AG04449 (cell line): ENCODE measurements at regions not wholly inside any gene's neighbourhood (a gene's known extent, or its start where the extent isn't known, plus 50 kb on each side); places are given as distances from the start of the nearest gene placed in this dataset.

Experiments
- CTCF ChIA-PET: fragments of 350-600 bp; formaldehyde crosslinking; extraction: SDS; loops from one replicate; lab custom pipeline; 2021; ENCODE audit warnings: antibody characterized with exemption; lab: Yijun Ruan, JAX
- POLR2A ChIA-PET: fragments of 400-600, 350-600 bp; formaldehyde crosslinking; extraction: SDS; loops from one replicate; lab custom pipeline; 2020; ENCODE audit warnings: antibody characterized with exemption, inconsistent platforms; lab: Yijun Ruan, JAX
- DNase-seq: peaks from one replicate; pipeline ENCODE4 v3.0.0-alpha.2; 2010; ENCODE audit warnings: low read depth, low spot score
- H3K4me3 ChIP-seq: 2 replicates; pipeline ENCODE4 v1.5.1; 2011; ENCODE audit warnings: low read depth, mild to moderate bottlenecking, control low read depth, low read length
- CTCF ChIP-seq: IDR thresholded peaks from one replicate; pipeline ENCODE4 v1.5.1; 2011; ENCODE audit warnings: mild to moderate bottlenecking, moderate library complexity, low read length, control low read depth, inconsistent platforms; ENCODE audit not compliant: insufficient read depth; ENCODE audit errors: missing control alignments

- POLR2A ChIA-PET, result no interaction called here
- no peak overlapping the region for H3K4me3 ChIP-seq
- TF ChIP-seq CTCF, result no peak
- CTCF ChIA-PET, result no interaction called here
- DNase-seq, result no peak
Measured at GRCh38 chr3:153957421-153957820, 163.8 kb upstream of the ARHGEF26 start.

- POLR2A ChIA-PET, result interaction anchor here (0.6 kb wide), 1 partner anchor 15 kb away, joined by 4 read pairs; no protein-coding TSS in a partner anchor
- no peak for DNase-seq
- CTCF ChIA-PET, result no interaction called here
- TF ChIP-seq CTCF, result no peak
- no peak overlapping the region for H3K4me3 ChIP-seq
Measured at GRCh38 chr3:153958635-153959595, 162.3 kb upstream of the ARHGEF26 start.

GRCh38 chr3:153960458-153961074, 160.6 kb upstream of the ARHGEF26 start:
- ChIA-PET CTCF (no interaction called here), POLR2A (no interaction called here)
- H3K4me3 ChIP-seq, result no peak overlapping the region
- no peak for TF ChIP-seq CTCF
- DNase-seq, result no peak

- no peak for DNase-seq
- no peak for TF ChIP-seq CTCF
- H3K4me3 ChIP-seq, result no peak overlapping the region
- ChIA-PET POLR2A (no interaction called here), CTCF (no interaction called here)
Measured at GRCh38 chr3:153961494-153961893, 159.7 kb upstream of the ARHGEF26 start.

- CTCF ChIA-PET, result no interaction called here
- TF ChIP-seq CTCF, result no peak
- no peak overlapping the region for H3K4me3 ChIP-seq
- DNase-seq, result no peak
- POLR2A ChIA-PET, result no interaction called here
Measured at GRCh38 chr3:153963012-153963411, 158.2 kb upstream of the ARHGEF26 start.

- no peak for TF ChIP-seq CTCF
- ChIA-PET POLR2A (no interaction called here), CTCF (no interaction called here)
- DNase-seq, result no peak
- H3K4me3 ChIP-seq, result no peak overlapping the region
Measured at GRCh38 chr3:153967260-153967659, 153.9 kb upstream of the ARHGEF26 start.
